Astrocyte (in vitro differentiated cells and primary cell): ENCODE measurements at regions not wholly inside any gene's neighbourhood (a gene's known extent, or its start where the extent isn't known, plus 50 kb on each side); places are given as distances from the start of the nearest gene placed in this dataset.

Experiments used
- CTCF ChIP-seq: IDR thresholded peaks from 2 replicates; pipeline ENCODE4 v1.5.1; 2011; ENCODE audit warnings: low read depth, mild to moderate bottlenecking, inconsistent platforms, low read length, moderate library complexity; ENCODE audit not compliant: insufficient read depth
- EZH2 ChIP-seq: IDR thresholded peaks from 2 replicates; pipeline ENCODE4 v1.6.1; 2012; ENCODE audit warnings: mild to moderate bottlenecking, low read length, inconsistent platforms; ENCODE audit not compliant: insufficient read depth

GRCh38 chr6:19669206-19669605, 168.0 kb upstream of the ID4 start:
- TF ChIP-seq CTCF (no peak), EZH2 (no peak)
